Common myeloid progenitor, CD34-positive (primary cell): ENCODE measurements at regions not wholly inside any gene's neighbourhood (a gene's known extent, or its start where the extent isn't known, plus 50 kb on each side); places are given as distances from the start of the nearest gene placed in this dataset.

Source experiments
- CTCF ChIA-PET: fragments of 350-600 bp; sonication (Branson Sonifier 250); formaldehyde crosslinking; loops from one replicate; lab custom pipeline; 2021; ENCODE audit warnings: antibody characterized with exemption; lab: Charles Lee
- POLR2A ChIA-PET: fragments of 350-600 bp; sonication (Branson Sonifier 250); formaldehyde crosslinking; loops from one replicate; lab custom pipeline; 2021; ENCODE audit warnings: antibody characterized with exemption; lab: Charles Lee
- DNase-seq, 3 donors: peaks; one replicate each; pipeline versions ENCODE4 v3.0.0 to v3.0.0-alpha.2; 2013
- H3K27ac ChIP-seq, 2 experiments: 1 replicate in 1 of 2; 2 replicates in 1 of 2; pipeline ENCODE4 v1.7.0; 2013; ENCODE audit warnings: inconsistent platforms in 2 of 2, low read length in 2 of 2, mild to moderate bottlenecking in 2 of 2, low read depth in 1 of 2, moderate library complexity in 1 of 2; ENCODE audit not compliant: severe bottlenecking in 2 of 2, insufficient read depth in 1 of 2, poor library complexity in 1 of 2
- H3K27me3 ChIP-seq, 5 experiments: replicated peaks in 2 of 5; 1 replicate in 3 of 5; 2 replicates in 2 of 5; pipeline versions ENCODE4 v1.6.1 to v1.7.0; 2013; ENCODE audit warnings: low read length in 4 of 5, mild to moderate bottlenecking in 2 of 5, moderate library complexity in 2 of 5, inconsistent platforms in 1 of 5; ENCODE audit not compliant: insufficient read depth in 5 of 5, control insufficient read depth in 4 of 5
- H3K36me3 ChIP-seq, 4 experiments: 1 replicate in 2 of 4; 2 replicates in 2 of 4; pipeline versions ENCODE4 v1.6.1 to v1.7.0; 2013; ENCODE audit warnings: low read length in 3 of 4, control low read depth in 1 of 4, mild to moderate bottlenecking in 1 of 4; ENCODE audit not compliant: control insufficient read depth in 4 of 4, insufficient read depth in 4 of 4
- H3K4me1 ChIP-seq, 4 experiments: 1 replicate in 3 of 4; 2 replicates in 1 of 4; pipeline versions ENCODE4 v1.6.1 to v1.7.1; 2013; ENCODE audit warnings: low read length in 3 of 4, mild to moderate bottlenecking in 3 of 4, control low read depth in 1 of 4, inconsistent platforms in 1 of 4, moderate library complexity in 1 of 4; ENCODE audit not compliant: control insufficient read depth in 4 of 4, insufficient read depth in 4 of 4; ENCODE audit errors: control extremely low read depth in 1 of 4
- H3K4me3 ChIP-seq, 7 experiments: 1 replicate in 4 of 7; 2 replicates in 3 of 7; pipeline versions ENCODE4 v1.5.1 to v1.7.0; 2013; ENCODE audit warnings: mild to moderate bottlenecking in 7 of 7, low read length in 6 of 7, moderate library complexity in 6 of 7, inconsistent platforms in 2 of 7, low read depth in 2 of 7, control low read depth in 1 of 7; ENCODE audit not compliant: insufficient read depth in 4 of 7, control insufficient read depth in 1 of 7; ENCODE audit errors: extremely low read depth in 1 of 7
- H3K9me3 ChIP-seq, 5 experiments: 1 replicate in 4 of 5; 2 replicates in 1 of 5; pipeline versions ENCODE4 v1.6.1 to v1.7.1; 2013; ENCODE audit warnings: low read length in 4 of 5, mild to moderate bottlenecking in 2 of 5, inconsistent platforms in 1 of 5, low read depth in 1 of 5, moderate library complexity in 1 of 5; ENCODE audit not compliant: control insufficient read depth in 4 of 5, insufficient read depth in 2 of 5; ENCODE audit errors: control extremely low read depth in 1 of 5
- WGBS: methylation state at CpG from one replicate; pipeline ENCODE4 v1.1.5; 2013; ENCODE audit not compliant: insufficient coverage; 5-methylcytosine and 5-hydroxymethylcytosine counted together

GRCh38 chr7:57363321-57363720, 86.7 kb upstream of the ZNF716 start:
- ChIA-PET POLR2A (no interaction called here), CTCF (no interaction called here)
- no peak overlapping the region for H3K27ac ChIP-seq
- DNase-seq, result no peak
- H3K4me1 ChIP-seq, result no peaks in the 10 kb centered on the region
- WGBS, result 74% methylated on average over 6 of the region's 8 CpGs
- H3K4me3 ChIP-seq, result no peak overlapping the region
- H3K36me3 ChIP-seq, result no peaks in the 10 kb centered on the region
- H3K27me3 ChIP-seq, result no peaks in the 10 kb centered on the region
- peaks cover 0 to 28% (median 14%) of the 10 kb centered on the region in 5 experiments for H3K9me3 ChIP-seq

- Histone ChIP-seq H3K9me3 (peaks cover 0 to 16% (median 9%) of the 10 kb centered on the region in 5 experiments), H3K27me3 (no peaks in the 10 kb centered on the region), H3K36me3 (no peaks in the 10 kb centered on the region), H3K4me3 (no peak overlapping the region), H3K4me1 (no peaks in the 10 kb centered on the region), H3K27ac (no peak overlapping the region)
- no peak for DNase-seq
- ChIA-PET POLR2A (no interaction called here), CTCF (no interaction called here)
- 81% methylated on average over 12 of the region's 17 CpGs for WGBS
Measured at GRCh38 chr7:57364933-57365710, 84.9 kb upstream of the ZNF716 start.

DNA sequence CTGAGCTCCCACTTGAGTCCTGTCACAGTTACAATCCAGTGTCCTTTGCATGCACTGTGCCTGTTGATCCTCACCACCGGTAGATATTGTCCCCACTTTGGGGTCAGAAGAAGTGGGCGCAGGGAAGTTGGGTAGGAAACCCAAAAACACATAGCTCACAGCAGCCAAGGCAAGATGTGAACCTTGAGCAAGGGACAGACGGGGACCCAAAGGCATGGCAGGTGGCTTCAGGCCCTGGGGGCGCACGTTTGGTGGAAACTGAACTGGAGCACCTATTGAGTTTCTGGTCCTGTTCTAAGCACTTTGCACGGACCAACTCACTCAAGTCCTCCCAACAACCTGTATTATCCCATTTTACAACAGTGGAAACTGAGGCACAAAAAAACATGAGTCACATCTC, 82.8 kb upstream of the ZNF716 start:
- DNase-seq, result no peak
- WGBS, result 86% methylated on average over 6 of the region's 6 CpGs
- H3K27me3 ChIP-seq, result no peaks in the 10 kb centered on the region
- H3K36me3 ChIP-seq, result no peaks in the 10 kb centered on the region
- ChIA-PET POLR2A (no interaction called here), CTCF (no interaction called here)
- H3K4me1 ChIP-seq, result no peaks in the 10 kb centered on the region
- no peak overlapping the region for H3K27ac ChIP-seq
- no peak overlapping the region for H3K4me3 ChIP-seq
- peaks cover 0 to 19% (median 9%) of the 10 kb centered on the region in 5 experiments for H3K9me3 ChIP-seq

DNA sequence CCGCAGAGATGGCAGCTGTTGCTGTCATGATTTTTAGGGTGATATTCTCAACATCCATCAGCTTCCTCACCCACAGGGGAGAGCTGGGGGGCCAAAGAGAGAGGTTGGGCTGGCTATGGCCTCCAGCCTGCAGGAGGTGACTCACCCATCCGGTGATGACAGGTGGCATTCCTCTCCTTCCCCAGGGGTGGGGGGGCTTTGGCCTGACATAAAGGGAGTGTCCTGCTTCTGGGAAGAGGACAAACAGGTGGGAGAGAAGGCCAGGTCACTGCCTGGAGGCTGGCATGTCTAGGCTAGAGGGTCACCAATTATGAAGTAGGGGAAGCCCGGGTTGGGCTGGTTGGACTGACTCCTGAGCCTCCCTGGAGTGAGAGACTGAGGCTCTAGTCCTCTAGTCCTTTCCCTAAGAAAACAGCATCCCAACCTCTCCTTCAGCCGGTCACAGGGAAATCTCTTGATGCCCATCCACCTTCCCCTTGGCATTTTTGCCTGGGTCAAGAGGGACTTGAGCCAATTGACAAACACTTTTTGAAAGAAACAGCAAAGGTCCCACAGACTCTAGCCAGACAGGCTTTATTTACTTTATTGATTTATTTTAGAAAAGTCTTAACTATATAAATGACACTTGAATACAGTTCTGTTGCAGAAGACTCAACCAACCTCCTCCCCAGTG, 79.8 kb upstream of the ZNF716 start:
- Histone ChIP-seq H3K36me3 (no peaks in the 10 kb centered on the region), H3K4me3 (no peak overlapping the region), H3K27ac (no peak overlapping the region), H3K4me1 (no peaks in the 10 kb centered on the region), H3K27me3 (no peaks in the 10 kb centered on the region), H3K9me3 (peaks cover 0 to 29% (median 18%) of the 10 kb centered on the region in 5 experiments)
- ChIA-PET CTCF (no interaction called here), POLR2A (no interaction called here)
- DNase-seq, result no peak
- WGBS, result 71% methylated on average over 1 of the region's 4 CpGs

- H3K27me3 ChIP-seq, result no peaks in the 10 kb centered on the region
- DNase-seq, result no peak
- H3K27ac ChIP-seq, result no peak overlapping the region
- WGBS, result 64% methylated on average over 2 of the region's 2 CpGs
- ChIA-PET POLR2A (no interaction called here), CTCF (no interaction called here)
- H3K4me1 ChIP-seq, result no peaks in the 10 kb centered on the region
- H3K4me3 ChIP-seq, result no peak overlapping the region
- no peaks in the 10 kb centered on the region for H3K36me3 ChIP-seq
- H3K9me3 ChIP-seq, result peaks cover 0 to 28% (median 16%) of the 10 kb centered on the region in 5 experiments
Measured at GRCh38 chr7:57370739-57371098, 79.3 kb upstream of the ZNF716 start.

- no peaks in the 10 kb centered on the region for H3K36me3 ChIP-seq
- H3K4me1 ChIP-seq, result no peaks in the 10 kb centered on the region
- H3K27ac ChIP-seq, result no peak overlapping the region
- DNase-seq, result no peak
- ChIA-PET POLR2A (no interaction called here), CTCF (no interaction called here)
- peaks cover 0 to 20% (median 16%) of the 10 kb centered on the region in 5 experiments for H3K9me3 ChIP-seq
- no peaks in the 10 kb centered on the region for H3K27me3 ChIP-seq
- 86% methylated on average over 2 of the region's 2 CpGs for WGBS
- no peak overlapping the region for H3K4me3 ChIP-seq
Measured at GRCh38 chr7:57375783-57376182, 74.2 kb upstream of the ZNF716 start.

DNA sequence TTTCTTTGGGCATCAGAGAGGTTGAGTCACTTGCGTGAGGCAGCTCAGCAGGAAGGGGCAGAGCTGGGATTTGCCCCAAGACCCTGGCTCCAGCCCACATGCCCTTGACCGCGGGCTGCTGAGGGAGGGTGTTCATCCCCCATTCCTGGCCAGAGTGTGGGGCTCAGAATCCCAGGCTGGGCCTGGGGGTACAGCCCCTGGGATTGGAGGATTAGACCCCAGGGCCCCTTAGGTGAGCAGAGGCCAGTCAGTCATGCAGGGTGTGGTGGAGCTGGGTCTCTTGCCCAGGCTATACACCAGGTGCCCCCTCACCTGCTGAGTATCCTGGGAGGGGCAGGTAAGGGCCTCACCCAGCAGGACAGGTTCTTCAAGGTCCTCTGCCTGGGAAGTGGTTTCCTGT, 68.4 kb upstream of the ZNF716 start:
- Histone ChIP-seq H3K27me3 (no peaks in the 10 kb centered on the region), H3K27ac (no peak overlapping the region), H3K9me3 (peaks cover 0 to 25% (median 4%) of the 10 kb centered on the region in 5 experiments), H3K4me1 (no peaks in the 10 kb centered on the region), H3K4me3 (no peak overlapping the region), H3K36me3 (no peaks in the 10 kb centered on the region)
- 58% methylated on average over 1 of the region's 3 CpGs for WGBS
- ChIA-PET POLR2A (no interaction called here), CTCF (no interaction called here)
- no peak for DNase-seq
